ENCODE measurements at regions not wholly inside any gene's neighbourhood (a gene's known extent, or its start where the extent isn't known, plus 50 kb on each side); places are given as distances from the start of the nearest gene placed in this dataset.

- H2AFZ ChIP-seq (ENCODE audit: control insufficient read depth, low read length) = no peak overlapping the region
- H3K4me2 ChIP-seq (ENCODE audit: control insufficient read depth, extremely low read depth, insufficient read depth, low read depth, low read length) = no peak overlapping the region
- no peak overlapping the region for H3K9ac ChIP-seq (ENCODE audit: control insufficient read depth, extremely low read depth, insufficient read depth, low read length)
- no peaks in the 10 kb centered on the region for H4K20me1 ChIP-seq (ENCODE audit: control insufficient read depth, extremely low read depth, insufficient read depth, low read length)
- no peaks in the 10 kb centered on the region for H3K36me3 ChIP-seq (ENCODE audit: control insufficient read depth in 2 of 2, extremely low read depth in 1 of 2, insufficient read depth in 2 of 2, low read length in 2 of 2)
- no peak overlapping the region for H3K4me3 ChIP-seq (ENCODE audit: control insufficient read depth in 2 of 3, extremely low read depth in 1 of 3, insufficient read depth in 2 of 3, low read depth in 1 of 3, low read length in 3 of 3)
- no peaks in the 10 kb centered on the region for H3K79me2 ChIP-seq (ENCODE audit: control insufficient read depth, insufficient read depth, low read length)
- dilution Hi-C loops (cut with MboI; ENCODE audit: extremely low pct_ligation_motif_present, low sequenced_read_pairs) = no loop called here
- peaks cover 6% of the 10 kb centered on the region for H3K27me3 ChIP-seq (ENCODE audit: control insufficient read depth, extremely low read depth, insufficient read depth, low read length)
- no peak for TF ChIP-seq EZH2 (IDR thresholded peaks at IDR 0.05; ENCODE audit: low read length)
- TF ChIP-seq CTCF (optimal IDR thresholded peaks at IDR 0.05 in 1 of 3, IDR thresholded peaks at IDR 0.05 in 1 of 3, conservative IDR thresholded peaks at IDR 0.05 in 1 of 3; ENCODE audit: extremely low read depth in 1 of 3, insufficient read depth in 2 of 3, low read length in 3 of 3) = no peak
- FAIRE-seq (no peak), DNase-seq (ENCODE audit: low read depth, low spot score) (no peak)
- H3K9me3 ChIP-seq (ENCODE audit: control insufficient read depth, low read depth, low read length) = no peaks in the 10 kb centered on the region
- H3K27ac ChIP-seq (ENCODE audit: control insufficient read depth, insufficient read depth, low read length) = no peak overlapping the region
- H3K9me1 ChIP-seq (ENCODE audit: control insufficient read depth, extremely low read depth, insufficient read depth, low read length) = no peaks in the 10 kb centered on the region
- H3K4me1 ChIP-seq (ENCODE audit: control insufficient read depth, extremely low read depth, insufficient read depth, low read length) = no peaks in the 10 kb centered on the region
Measured at GRCh38 chr10:47224546-47225218, 75.3 kb upstream of the GDF10 start.

GRCh38 chr10:47225219-47225927, 74.6 kb upstream of the GDF10 start:
- Histone ChIP-seq H3K9me1 (ENCODE audit: control insufficient read depth, extremely low read depth, insufficient read depth, low read length) (no peaks in the 10 kb centered on the region), H3K36me3 (ENCODE audit: control insufficient read depth in 2 of 2, extremely low read depth in 1 of 2, insufficient read depth in 2 of 2, low read length in 2 of 2) (no peaks in the 10 kb centered on the region), H3K9me3 (ENCODE audit: control insufficient read depth, low read depth, low read length) (no peaks in the 10 kb centered on the region), H3K27ac (ENCODE audit: control insufficient read depth, insufficient read depth, low read length) (no peak overlapping the region), H3K27me3 (ENCODE audit: control insufficient read depth, extremely low read depth, insufficient read depth, low read length) (peaks cover 6% of the 10 kb centered on the region), H2AFZ (ENCODE audit: control insufficient read depth, low read length) (no peak overlapping the region), H3K79me2 (ENCODE audit: control insufficient read depth, insufficient read depth, low read length) (no peaks in the 10 kb centered on the region), H3K4me1 (ENCODE audit: control insufficient read depth, extremely low read depth, insufficient read depth, low read length) (no peaks in the 10 kb centered on the region), H3K9ac (ENCODE audit: control insufficient read depth, extremely low read depth, insufficient read depth, low read length) (no peak overlapping the region), H3K4me2 (ENCODE audit: control insufficient read depth, extremely low read depth, insufficient read depth, low read depth, low read length) (no peak overlapping the region), H3K4me3 (ENCODE audit: control insufficient read depth in 2 of 3, extremely low read depth in 1 of 3, insufficient read depth in 2 of 3, low read depth in 1 of 3, low read length in 3 of 3) (no peak overlapping the region), H4K20me1 (ENCODE audit: control insufficient read depth, extremely low read depth, insufficient read depth, low read length) (no peaks in the 10 kb centered on the region)
- no peak for FAIRE-seq
- no peak for DNase-seq (ENCODE audit: low read depth, low spot score)
- TF ChIP-seq EZH2 (IDR thresholded peaks at IDR 0.05; ENCODE audit: low read length) = no peak
- peak in 1 of 3 experiments; percentile 22 for TF ChIP-seq CTCF (optimal IDR thresholded peaks at IDR 0.05 in 1 of 3, IDR thresholded peaks at IDR 0.05 in 1 of 3, conservative IDR thresholded peaks at IDR 0.05 in 1 of 3; ENCODE audit: extremely low read depth in 1 of 3, insufficient read depth in 2 of 3, low read length in 3 of 3)
- dilution Hi-C loops (cut with MboI; ENCODE audit: extremely low pct_ligation_motif_present, low sequenced_read_pairs) = no loop called here
